GM12865 (cell line): ENCODE measurements at regions not wholly inside any gene's neighbourhood (a gene's known extent, or its start where the extent isn't known, plus 50 kb on each side); places are given as distances from the start of the nearest gene placed in this dataset.

Experiments used
- DNase-seq: peaks from one replicate; pipeline ENCODE4 v3.0.0; 2010; ENCODE audit warnings: low read depth
- H3K4me3 ChIP-seq: 2 replicates; pipeline ENCODE4 v1.5.1; 2011; ENCODE audit warnings: mild to moderate bottlenecking, low read depth, low read length, control low read depth
- TF ChIP-seq, protein P1 (sequence below): IDR thresholded peaks from 2 replicates; pipeline ENCODE4 v1.5.1; 2011; ENCODE audit warnings: low read length, control low read depth, low read depth, inconsistent platforms; ENCODE audit not compliant: insufficient read depth; ENCODE audit errors: missing control alignments

DNA sequence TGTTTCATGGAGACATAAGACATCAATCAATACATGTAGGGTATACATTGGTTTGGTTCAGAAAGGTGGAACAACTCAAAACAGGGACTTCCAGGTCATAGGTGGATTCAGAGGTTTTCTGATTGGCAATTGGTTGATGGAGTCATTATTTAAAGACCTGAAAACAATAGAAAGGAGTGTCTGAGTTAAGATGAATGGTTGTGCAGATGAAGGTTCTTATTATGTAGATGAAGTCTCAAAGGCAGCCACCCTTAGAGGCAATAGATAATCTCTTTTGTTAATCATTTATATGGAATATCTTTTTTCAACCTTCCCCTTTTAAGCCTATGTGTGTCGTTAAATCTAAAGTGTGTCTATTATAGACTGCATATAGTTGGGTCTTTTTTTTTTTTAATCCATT, 67.8 kb upstream of the LYPLAL1 start:
- TF ChIP-seq, protein P1, sequence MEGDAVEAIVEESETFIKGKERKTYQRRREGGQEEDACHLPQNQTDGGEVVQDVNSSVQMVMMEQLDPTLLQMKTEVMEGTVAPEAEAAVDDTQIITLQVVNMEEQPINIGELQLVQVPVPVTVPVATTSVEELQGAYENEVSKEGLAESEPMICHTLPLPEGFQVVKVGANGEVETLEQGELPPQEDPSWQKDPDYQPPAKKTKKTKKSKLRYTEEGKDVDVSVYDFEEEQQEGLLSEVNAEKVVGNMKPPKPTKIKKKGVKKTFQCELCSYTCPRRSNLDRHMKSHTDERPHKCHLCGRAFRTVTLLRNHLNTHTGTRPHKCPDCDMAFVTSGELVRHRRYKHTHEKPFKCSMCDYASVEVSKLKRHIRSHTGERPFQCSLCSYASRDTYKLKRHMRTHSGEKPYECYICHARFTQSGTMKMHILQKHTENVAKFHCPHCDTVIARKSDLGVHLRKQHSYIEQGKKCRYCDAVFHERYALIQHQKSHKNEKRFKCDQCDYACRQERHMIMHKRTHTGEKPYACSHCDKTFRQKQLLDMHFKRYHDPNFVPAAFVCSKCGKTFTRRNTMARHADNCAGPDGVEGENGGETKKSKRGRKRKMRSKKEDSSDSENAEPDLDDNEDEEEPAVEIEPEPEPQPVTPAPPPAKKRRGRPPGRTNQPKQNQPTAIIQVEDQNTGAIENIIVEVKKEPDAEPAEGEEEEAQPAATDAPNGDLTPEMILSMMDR: no peak
- no peak for DNase-seq
- no peak overlapping the region for H3K4me3 ChIP-seq

DNA sequence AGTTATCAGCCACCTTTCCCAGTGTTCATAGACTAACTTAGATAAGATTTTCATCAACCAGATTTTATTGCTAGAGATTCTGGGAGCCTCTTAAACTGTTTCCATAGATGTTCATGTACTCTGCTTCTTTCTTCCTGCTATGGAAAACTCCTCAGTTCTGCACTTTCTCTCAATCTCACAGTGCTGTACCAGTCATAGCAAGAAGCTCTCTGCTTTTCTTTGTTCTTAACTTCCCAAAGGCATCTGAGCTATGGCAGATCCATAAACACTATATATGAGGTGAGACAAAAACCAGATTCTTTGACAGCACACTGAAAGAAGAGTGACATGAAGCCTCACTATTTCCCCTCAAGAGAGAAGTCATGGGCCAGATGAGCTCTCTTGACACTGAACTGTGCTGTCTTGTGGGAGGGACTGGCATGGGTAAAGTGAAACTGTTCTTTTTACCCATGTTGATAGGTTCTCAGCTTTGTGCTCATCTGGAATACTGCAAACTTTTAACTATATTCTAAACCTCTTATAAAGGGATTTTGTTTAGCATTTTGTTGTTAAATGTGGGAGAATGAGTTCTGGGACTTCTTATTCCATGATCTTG, 64.2 kb upstream of the LYPLAL1 start:
- peak; percentile 35 for DNase-seq
- H3K4me3 ChIP-seq: no peak overlapping the region
- TF ChIP-seq, protein P1: no peak

DNA sequence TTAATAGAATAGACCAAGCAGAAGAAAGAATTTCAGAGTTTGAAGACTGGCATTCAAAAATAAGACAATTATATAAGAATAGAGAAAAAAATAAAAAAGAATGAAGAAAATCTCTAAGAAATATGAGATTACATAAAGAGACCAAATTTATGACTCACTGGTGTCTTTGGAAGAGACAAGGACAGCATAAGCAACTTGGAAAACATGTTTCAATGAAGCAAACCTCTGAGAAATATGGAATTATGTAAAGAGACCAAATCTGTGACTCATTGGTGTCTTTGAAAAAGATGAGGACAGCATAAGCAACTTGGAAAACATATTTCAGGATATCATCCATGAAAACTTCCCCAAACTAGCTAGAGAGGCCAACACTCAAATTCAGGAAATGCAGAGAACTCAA, 60.4 kb upstream of the LYPLAL1 start:
- no peak for DNase-seq
- no peak overlapping the region for H3K4me3 ChIP-seq
- TF ChIP-seq, protein P1: no peak

DNA sequence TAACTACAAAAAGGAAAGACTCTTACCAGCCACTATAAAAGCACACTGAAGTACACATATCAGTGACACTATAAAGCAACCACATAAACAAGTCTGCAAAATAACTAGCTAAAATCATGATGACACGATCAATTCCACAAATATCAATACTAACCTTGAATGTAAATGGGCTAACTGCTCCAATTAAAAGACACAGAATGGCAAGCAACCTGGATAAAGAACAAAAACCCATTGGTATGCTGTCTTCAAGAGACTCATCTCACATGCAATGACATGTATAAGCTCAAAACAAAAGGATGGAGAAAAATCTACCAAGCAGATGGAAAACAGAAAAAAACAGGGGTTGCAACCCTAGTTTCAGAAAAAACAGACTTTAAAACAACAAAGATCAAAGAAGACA, 59.7 kb upstream of the LYPLAL1 start:
- H3K4me3 ChIP-seq: no peak overlapping the region
- TF ChIP-seq, protein P1: no peak

DNA sequence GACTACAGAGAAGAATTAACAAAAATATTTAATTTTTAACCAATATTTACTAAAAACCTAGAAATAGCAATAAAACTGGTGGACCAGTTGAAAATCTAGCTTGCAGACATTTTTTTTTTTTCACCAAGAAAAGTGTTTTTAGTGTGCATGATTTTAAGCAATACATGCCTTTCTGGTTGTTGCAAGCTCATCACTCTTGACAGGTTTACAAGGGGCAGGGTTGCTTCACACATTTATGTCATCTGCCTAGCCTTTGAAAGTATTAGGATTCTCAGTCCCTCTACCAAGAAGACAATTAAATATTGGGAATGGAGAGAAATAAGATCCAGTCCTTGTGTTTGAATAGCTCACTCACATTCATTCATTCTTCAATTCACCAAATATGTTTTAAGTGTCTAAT, 53.8 kb upstream of the LYPLAL1 start:
- TF ChIP-seq, protein P1: no peak
- no peak for DNase-seq
- H3K4me3 ChIP-seq: no peak overlapping the region

More for the DNA sequence above, 59.7 kb upstream of the LYPLAL1 start:
- DNase-seq: no peak

DNA sequence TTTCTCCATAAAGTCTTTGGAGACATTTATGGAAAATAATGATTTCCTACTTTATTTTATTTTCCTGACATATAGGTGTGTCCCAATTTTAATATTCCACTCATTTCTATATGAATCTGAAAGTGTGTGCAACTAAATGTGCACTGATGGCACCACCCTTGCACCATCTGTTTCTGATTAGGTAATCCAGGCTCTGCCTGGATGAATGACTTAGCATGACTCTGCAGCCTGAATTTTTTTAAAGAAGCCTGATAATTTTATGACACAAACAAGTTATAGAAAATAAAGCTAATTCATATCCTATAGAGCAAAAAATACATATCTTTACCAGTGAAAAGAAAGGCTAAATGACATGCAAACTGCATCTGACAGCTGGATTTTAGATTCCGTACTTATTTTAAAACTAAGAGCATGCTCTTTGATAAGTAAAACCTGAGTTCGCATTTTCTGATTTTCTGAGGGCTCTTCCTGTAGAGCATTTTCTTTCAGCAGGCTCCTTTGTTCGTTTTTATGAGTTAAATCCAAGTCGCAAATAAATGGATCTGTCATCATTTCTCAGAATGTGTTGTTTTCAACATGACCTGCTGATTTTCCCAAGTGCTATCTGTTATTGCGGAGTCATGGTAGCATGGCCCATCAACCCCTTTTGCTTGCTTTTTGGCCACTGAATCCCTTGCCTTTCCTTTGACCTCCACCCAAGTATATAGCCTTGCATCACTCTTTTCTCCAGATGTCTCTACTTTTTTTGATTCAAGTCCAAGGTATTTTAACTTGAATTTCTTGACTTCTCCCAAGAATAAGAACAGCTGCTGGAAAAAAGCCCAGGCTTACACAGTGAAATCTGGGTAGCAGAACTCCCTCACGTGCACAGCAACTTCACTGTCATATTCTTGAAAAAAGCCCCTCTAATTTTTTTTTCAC, 52.8 kb upstream of the LYPLAL1 start:
- DNase-seq: no peak
- no peak overlapping the region for H3K4me3 ChIP-seq
- TF ChIP-seq, protein P1: no peak

DNA sequence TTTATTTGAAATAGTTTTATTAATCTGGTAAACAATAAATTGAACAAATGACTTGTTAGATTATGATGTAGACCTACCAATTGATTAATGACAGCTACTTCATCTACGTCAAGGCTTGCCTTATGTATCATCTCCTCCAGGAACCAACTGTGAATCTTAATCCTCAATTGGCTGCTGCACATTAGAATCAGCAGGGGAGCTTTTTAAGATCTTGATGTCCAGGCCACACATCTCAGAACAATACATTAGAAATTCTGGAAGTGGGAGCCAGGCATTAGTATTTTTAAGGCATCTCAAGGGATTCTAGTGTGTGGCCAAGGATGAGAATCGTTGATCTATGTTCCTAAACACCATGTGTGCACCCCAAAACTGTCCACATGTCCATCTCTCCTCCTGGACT, 52.0 kb upstream of the LYPLAL1 start:
- DNase-seq: no peak
- H3K4me3 ChIP-seq: no peak overlapping the region
- TF ChIP-seq, protein P1: no peak
